HEK293 (cell line): ENCODE measurements at regions not wholly inside any gene's neighbourhood (a gene's known extent, or its start where the extent isn't known, plus 50 kb on each side); places are given as distances from the start of the nearest gene placed in this dataset.

Experiments
- CTCF ChIA-PET: fragments of 350-600 bp; formaldehyde crosslinking; extraction: SDS; loops from one replicate; lab custom pipeline; 2021; ENCODE audit warnings: antibody characterized with exemption; lab: Yijun Ruan, JAX
- POLR2A ChIA-PET: fragments of 300-600 bp; formaldehyde crosslinking; extraction: SDS; loops from one replicate; lab custom pipeline; 2020; ENCODE audit warnings: antibody characterized with exemption, inconsistent platforms; lab: Yijun Ruan, JAX
- H3K27ac ChIP-seq: fragments of 200-500 bp; sonication (Bioruptor generic); 2 replicates; pipeline ENCODE4 v1.5.1; 2014; ENCODE audit warnings: low read depth, low read length, control low read depth, inconsistent platforms; ENCODE audit errors: extremely low read depth
- H3K36me3 ChIP-seq, 2 experiments: fragments of 200-500 bp in 1 of 2; sonication (Bioruptor generic) in 1 of 2; 1 replicate in 1 of 2; 2 replicates in 1 of 2; pipeline ENCODE4 v1.5.1; 2014 to 2017; ENCODE audit warnings: inconsistent platforms in 2 of 2, low read length in 2 of 2; ENCODE audit not compliant: control insufficient read depth in 2 of 2, insufficient read depth in 1 of 2
- H3K4me1 ChIP-seq: fragments of 200-500 bp; sonication (Bioruptor generic); 2 replicates; pipeline ENCODE4 v1.5.1; 2014; ENCODE audit warnings: mild to moderate bottlenecking, low read length, inconsistent platforms; ENCODE audit not compliant: control insufficient read depth, insufficient read depth
- H3K4me3 ChIP-seq: 2 replicates; pipeline ENCODE4 v1.5.1; 2011; ENCODE audit warnings: low read depth, mild to moderate bottlenecking, control low read depth, low read length, moderate library complexity
- H3K9me3 ChIP-seq: fragments of 200-500 bp; sonication (Bioruptor generic); 2 replicates; pipeline ENCODE4 v1.5.1; 2014; ENCODE audit warnings: low read depth, low read length, inconsistent platforms; ENCODE audit not compliant: control insufficient read depth, insufficient read depth
- BCL6B ChIP-seq: fragments of 450-650 bp; formaldehyde crosslinking; IDR thresholded peaks from 2 replicates; pipeline ENCODE4 v1.5.1; 2017; ENCODE audit warnings: missing biosample characterization, missing genetic modification characterization
- INSM2 ChIP-seq: fragments of 450-650 bp; formaldehyde crosslinking; IDR thresholded peaks from 2 replicates; pipeline ENCODE4 v1.5.1; 2016; ENCODE audit warnings: missing biosample characterization, missing genetic modification characterization
- KLF1 ChIP-seq: fragments of 450-650 bp; formaldehyde crosslinking; IDR thresholded peaks from 2 replicates; pipeline ENCODE4 v1.5.1; 2016; ENCODE audit warnings: missing biosample characterization, missing genetic modification characterization
- KLF7 ChIP-seq: fragments of 450-650 bp; formaldehyde crosslinking; IDR thresholded peaks from 2 replicates; pipeline ENCODE4 v1.5.1; 2016; ENCODE audit warnings: missing biosample characterization, missing genetic modification characterization, borderline replicate concordance
- REST ChIP-seq: fragments of 450-650 bp; formaldehyde crosslinking; IDR thresholded peaks from 2 replicates; pipeline ENCODE4 v1.5.1; 2016; ENCODE audit warnings: missing biosample characterization, missing genetic modification characterization
- ZBTB48 ChIP-seq: fragments of 450-650 bp; formaldehyde crosslinking; IDR thresholded peaks from 2 replicates; pipeline ENCODE4 v1.5.1; 2016; ENCODE audit warnings: missing biosample characterization, missing genetic modification characterization
- ZEB2 ChIP-seq: fragments of 450-650 bp; formaldehyde crosslinking; IDR thresholded peaks from 2 replicates; pipeline ENCODE4 v1.5.1; 2016; ENCODE audit warnings: missing biosample characterization, missing genetic modification characterization
- ZNF19 ChIP-seq: fragments of 450-650 bp; formaldehyde crosslinking; IDR thresholded peaks from 2 replicates; pipeline ENCODE4; 2016; ENCODE audit warnings: missing biosample characterization, missing genetic modification characterization, low read depth
- ZNF266 ChIP-seq: fragments of 450-650 bp; formaldehyde crosslinking; IDR thresholded peaks from 2 replicates; pipeline ENCODE4 v1.5.1; 2016; ENCODE audit warnings: missing biosample characterization, missing genetic modification characterization, low read depth
- ZNF280C ChIP-seq: fragments of 450-650 bp; formaldehyde crosslinking; IDR thresholded peaks from 2 replicates; pipeline ENCODE4 v1.5.1; 2016; ENCODE audit warnings: missing biosample characterization, missing genetic modification characterization
- ZNF473 ChIP-seq: fragments of 450-650 bp; formaldehyde crosslinking; IDR thresholded peaks from 2 replicates; pipeline ENCODE4 v1.5.1; 2017; ENCODE audit warnings: missing biosample characterization, missing genetic modification characterization
- ZNF48 ChIP-seq: fragments of 450-650 bp; formaldehyde crosslinking; IDR thresholded peaks from 2 replicates; pipeline ENCODE4 v1.5.1; 2016; ENCODE audit warnings: missing biosample characterization, missing genetic modification characterization
- ZNF521 ChIP-seq: fragments of 450-650 bp; formaldehyde crosslinking; IDR thresholded peaks from 2 replicates; pipeline ENCODE4 v1.5.1; 2017; ENCODE audit warnings: missing biosample characterization, mild to moderate bottlenecking, missing genetic modification characterization
- ZNF548 ChIP-seq: fragments of 450-650 bp; formaldehyde crosslinking; IDR thresholded peaks from 2 replicates; pipeline ENCODE4 v1.5.1; 2016; ENCODE audit warnings: missing biosample characterization, missing genetic modification characterization
- ZNF561 ChIP-seq: fragments of 450-650 bp; IDR thresholded peaks from 2 replicates; pipeline ENCODE4 v1.5.1; 2018; ENCODE audit warnings: missing biosample characterization, missing genetic modification characterization, borderline replicate concordance
- ZNF623 ChIP-seq: fragments of 450-650 bp; formaldehyde crosslinking; IDR thresholded peaks from 2 replicates; pipeline ENCODE4 v1.5.1; 2016; ENCODE audit warnings: missing biosample characterization, missing genetic modification characterization
- ZNF692 ChIP-seq: fragments of 450-650 bp; formaldehyde crosslinking; IDR thresholded peaks from 2 replicates; pipeline ENCODE4 v1.5.1; 2016; ENCODE audit warnings: missing biosample characterization, missing genetic modification characterization

- no peak for TF ChIP-seq ZNF19 (tag by site-specific recombination)
- TF ChIP-seq ZNF692 (tag by site-specific recombination): no peak
- TF ChIP-seq KLF7: no peak
- TF ChIP-seq INSM2 (tag by site-specific recombination): no peak
- no peak for TF ChIP-seq ZEB2 (tag by site-specific recombination)
- TF ChIP-seq, all 188 proteins: peak for 0
Measured at GRCh38 chr7:41608447-41608846, 94.4 kb downstream of the INHBA start (continued).

- CTCF ChIA-PET: no interaction called here
- no peaks in the 10 kb centered on the region for H3K9me3 ChIP-seq
- TF ChIP-seq ZNF280C (no peak), ZNF266 (no peak), BCL6B (tag by site-specific recombination) (no peak), KLF1 (tag by site-specific recombination) (no peak), ZNF548 (tag by site-specific recombination) (no peak), ZBTB48 (tag by site-specific recombination) (no peak), ZNF48 (tag by site-specific recombination) (no peak), REST (tag by site-specific recombination) (no peak), ZNF473 (tag by site-specific recombination) (no peak), ZNF521 (tag by site-specific recombination) (no peak), ZNF623 (no peak), ZNF561 (no peak)
Measured at GRCh38 chr7:41603985-41604384, 98.9 kb downstream of the INHBA start.

More at GRCh38 chr7:41603985-41604384, 98.9 kb downstream of the INHBA start:
- Histone ChIP-seq H3K4me1 (no peaks in the 10 kb centered on the region), H3K27ac (no peak overlapping the region), H3K36me3 (no peaks in the 10 kb centered on the region), H3K4me3 (no peak overlapping the region)
- POLR2A ChIA-PET: no interaction called here
